ENCODE measurements at regions not wholly inside any gene's neighbourhood (a gene's known extent, or its start where the extent isn't known, plus 50 kb on each side); places are given as distances from the start of the nearest gene placed in this dataset.
"Not testable (repeated sequence)": the region's sequence is repeated elsewhere in the genome, so short reads cannot be mapped to it uniquely, and the experiment has no call there.

- no peak for DNase-seq
These were observed 122.5 kb downstream of the APIP start for GRCh38 chr11:34793666-34794065.

GRCh38 chr11:34792814-34793258 is 123.3 kb downstream of the APIP start:
- no peak for DNase-seq

GRCh38 chr11:34791780-34792542 is 124.2 kb downstream of the APIP start:
- DNase-seq, result peak; percentile 8

- DNase-seq, result no peak
These were observed 125.6 kb downstream of the APIP start for GRCh38 chr11:34790620-34791019.

- DNase-seq, result no peak
These were observed 126.9 kb downstream of the APIP start for GRCh38 chr11:34789196-34789834.

GRCh38 chr11:34788642-34789041 is 127.5 kb downstream of the APIP start:
- no peak for DNase-seq

GRCh38 chr11:34787895-34788294 is 128.3 kb downstream of the APIP start:
- DNase-seq, result no peak

- no peak for DNase-seq
These were observed 128.8 kb downstream of the APIP start for GRCh38 chr11:34787348-34787747.

GRCh38 chr11:34784318-34784841 is 131.8 kb downstream of the APIP start:
- DNase-seq, result no peak

- DNase-seq, result no peak
These were observed 132.3 kb downstream of the APIP start for GRCh38 chr11:34783816-34784317.

GRCh38 chr11:34781826-34782225 is 134.4 kb downstream of the APIP start:
- DNase-seq, result not testable (repeated sequence)

GRCh38 chr11:34775417-34775888 is 140.7 kb downstream of the APIP start:
- no peak for DNase-seq

- DNase-seq, result no peak
These were observed 141.6 kb downstream of the APIP start for GRCh38 chr11:34774604-34775003.

- no peak for DNase-seq
These were observed 142.4 kb downstream of the APIP start for GRCh38 chr11:34773826-34774225.

GRCh38 chr11:34773211-34773610 is 143.0 kb downstream of the APIP start:
- DNase-seq, result no peak

- no peak for DNase-seq
These were observed 146.1 kb downstream of the APIP start for GRCh38 chr11:34770111-34770510.

GRCh38 chr11:34769224-34769623 is 147.0 kb downstream of the APIP start:
- DNase-seq, result no peak

GRCh38 chr11:34762625-34763024 is 141.7 kb downstream of the EHF start:
- not testable (repeated sequence) for DNase-seq

- DNase-seq, result no peak
These were observed 137.4 kb downstream of the EHF start for GRCh38 chr11:34758262-34758661.

GRCh38 chr11:34757026-34757451 is 136.1 kb downstream of the EHF start:
- no peak for DNase-seq

GRCh38 chr11:34756591-34756990 is 135.7 kb downstream of the EHF start:
- DNase-seq, result no peak

GRCh38 chr11:34755671-34756070 is 134.8 kb downstream of the EHF start:
- DNase-seq, result no peak

- DNase-seq, result no peak
These were observed 133.4 kb downstream of the EHF start for GRCh38 chr11:34754171-34754823.
